ENCODE measurements at regions not wholly inside any gene's neighbourhood (a gene's known extent, or its start where the extent isn't known, plus 50 kb on each side); places are given as distances from the start of the nearest gene placed in this dataset.

DNA sequence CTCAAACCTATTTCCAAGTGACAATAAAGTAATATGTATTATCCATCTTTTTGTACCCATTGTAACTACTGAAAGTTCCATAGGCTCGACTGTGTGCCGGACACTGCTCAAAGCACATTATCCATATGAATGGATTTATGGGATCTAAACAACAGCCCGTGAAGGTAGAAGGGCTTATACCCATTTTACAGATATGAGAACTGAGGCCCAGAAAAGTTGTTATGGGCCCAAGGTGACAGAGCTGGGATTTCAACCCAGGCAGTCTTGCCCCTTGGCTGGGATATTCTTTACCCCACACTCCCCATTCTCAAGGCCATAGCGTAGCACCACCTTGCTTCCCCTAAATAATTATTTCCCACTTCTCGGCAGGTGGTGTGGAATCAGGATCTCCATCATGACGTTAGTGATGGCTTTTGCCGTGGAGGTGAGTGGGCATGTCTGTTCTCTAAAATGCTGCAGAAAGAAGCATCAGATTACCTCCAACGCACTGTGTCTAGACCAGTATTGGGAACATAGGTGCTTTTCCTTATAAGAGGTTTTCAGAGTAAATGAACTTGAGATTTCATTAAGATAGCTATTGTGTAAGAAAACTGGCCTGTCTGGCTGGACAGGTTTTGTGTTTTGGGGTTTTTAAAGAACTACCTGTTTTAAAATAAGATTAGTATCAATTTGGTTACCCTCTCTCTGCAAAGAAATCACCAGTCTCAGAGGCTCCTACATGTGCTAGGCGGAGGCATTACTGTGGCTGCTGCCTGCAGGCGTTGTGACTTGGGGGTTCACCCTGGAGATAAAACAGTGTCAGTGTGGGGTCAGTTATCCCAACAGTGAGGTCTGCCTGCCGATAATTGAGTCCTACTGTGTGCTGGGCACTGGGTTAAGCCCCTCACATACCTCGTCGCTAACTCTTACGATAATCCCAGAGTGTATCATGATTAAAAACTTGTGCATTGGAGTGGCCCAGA, 85.1 kb upstream of the SDK1 start:
- no peaks in the 10 kb centered on the region for H3K36me3 ChIP-seq
- no peaks in the 10 kb centered on the region for H3K27me3 ChIP-seq
- H3K4me3 ChIP-seq = no peak overlapping the region
- H3K9me3 ChIP-seq (replicated peaks in 1 of 11) = no peaks in the 10 kb centered on the region
- no peaks in the 10 kb centered on the region for H4K20me1 ChIP-seq
- H3K9ac ChIP-seq = no peak overlapping the region
- H3K27ac ChIP-seq = no peak overlapping the region
- TF ChIP-seq Cebpa-rat (IDR thresholded peaks at IDR 0.05) = no peak
- peaks cover 10 to 20% (median 16%) of the 10 kb centered on the region in 10 experiments for H3K4me1 ChIP-seq
- H3K4me2 ChIP-seq = no peak overlapping the region

DNA sequence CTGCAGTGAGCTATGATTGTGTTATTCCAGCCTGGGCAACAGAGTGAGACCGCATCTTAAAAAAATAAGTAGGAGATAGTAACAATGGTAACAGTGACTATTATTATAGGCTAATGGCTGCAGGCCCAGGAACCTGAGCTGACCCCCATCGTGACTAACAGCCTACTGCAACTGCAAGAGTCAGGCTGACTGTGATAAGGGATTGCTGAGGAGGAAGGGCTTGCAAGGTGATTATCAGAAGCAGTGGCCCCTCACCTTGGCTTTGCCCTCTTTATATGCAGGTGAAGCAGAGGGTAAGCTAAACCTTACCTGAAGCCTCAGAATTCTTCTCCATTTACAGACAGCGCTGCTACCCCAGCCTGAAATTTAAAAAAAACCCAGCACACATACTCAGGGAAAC, 83.9 kb upstream of the SDK1 start:
- no peaks in the 10 kb centered on the region for H4K20me1 ChIP-seq
- no peak overlapping the region for H3K9ac ChIP-seq
- no peak overlapping the region for H3K27ac ChIP-seq
- peaks cover 10 to 20% (median 16%) of the 10 kb centered on the region in 10 experiments for H3K4me1 ChIP-seq
- no peak overlapping the region for H3K4me3 ChIP-seq
- no peak for TF ChIP-seq Cebpa-rat (IDR thresholded peaks at IDR 0.05)
- no peak overlapping the region for H3K4me2 ChIP-seq
- H3K9me3 ChIP-seq (replicated peaks in 1 of 11) = no peaks in the 10 kb centered on the region
- H3K27me3 ChIP-seq = no peaks in the 10 kb centered on the region
- no peaks in the 10 kb centered on the region for H3K36me3 ChIP-seq

DNA sequence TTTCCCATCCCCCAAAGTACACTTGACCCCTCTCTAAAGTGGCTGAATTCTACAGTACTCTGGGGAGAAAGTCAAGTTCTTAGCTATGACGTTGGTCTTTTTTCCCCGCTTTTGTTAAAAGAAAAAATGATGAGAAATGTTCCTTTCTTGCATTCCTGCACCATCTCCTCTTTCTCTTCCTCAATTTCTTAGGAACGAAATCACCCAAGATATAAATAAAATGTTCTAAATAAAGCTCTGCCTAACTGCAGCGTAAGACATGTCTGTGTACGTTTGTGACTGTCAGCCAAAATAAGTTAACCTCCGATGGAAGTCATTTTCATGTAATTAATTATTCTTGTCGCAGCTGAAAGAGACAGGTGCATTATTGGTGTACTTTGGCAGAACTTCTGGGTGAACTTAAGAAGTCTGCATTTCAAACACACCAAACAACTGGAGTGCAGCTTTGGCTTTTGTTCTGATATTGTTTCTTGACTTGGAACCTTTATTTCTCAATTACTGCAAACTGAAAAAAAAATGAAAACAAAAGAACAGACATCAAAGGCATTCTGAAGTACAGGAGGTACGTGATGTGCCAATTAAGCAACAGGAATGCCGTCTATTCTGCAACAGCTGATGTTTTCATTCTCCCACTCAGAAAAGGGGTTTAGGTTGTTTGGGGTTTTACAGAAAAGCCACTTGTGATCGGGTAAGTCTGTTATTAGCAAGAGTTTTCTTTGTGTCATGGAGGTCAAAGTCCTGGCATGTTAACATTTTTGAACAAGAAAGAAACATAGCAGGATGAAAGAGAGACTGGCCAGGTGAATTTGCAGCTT, 82.4 kb upstream of the SDK1 start:
- peaks cover 10 to 21% (median 16%) of the 10 kb centered on the region in 10 experiments for H3K4me1 ChIP-seq
- H4K20me1 ChIP-seq = no peaks in the 10 kb centered on the region
- H3K27ac ChIP-seq = no peak overlapping the region; a peak in 1 of 22 replicates
- no peak for TF ChIP-seq Cebpa-rat (IDR thresholded peaks at IDR 0.05)
- H3K9ac ChIP-seq = peak overlapping the region in 1 of 11 experiments; percentile 50; a peak in 1 of 22 replicates
- no peaks in the 10 kb centered on the region for H3K9me3 ChIP-seq (replicated peaks in 1 of 11)
- no peaks in the 10 kb centered on the region for H3K27me3 ChIP-seq
- no peak overlapping the region for H3K4me3 ChIP-seq
- no peaks in the 10 kb centered on the region for H3K36me3 ChIP-seq
- peak overlapping the region; percentile 18 to 79 (median 52) for H3K4me2 ChIP-seq

DNA sequence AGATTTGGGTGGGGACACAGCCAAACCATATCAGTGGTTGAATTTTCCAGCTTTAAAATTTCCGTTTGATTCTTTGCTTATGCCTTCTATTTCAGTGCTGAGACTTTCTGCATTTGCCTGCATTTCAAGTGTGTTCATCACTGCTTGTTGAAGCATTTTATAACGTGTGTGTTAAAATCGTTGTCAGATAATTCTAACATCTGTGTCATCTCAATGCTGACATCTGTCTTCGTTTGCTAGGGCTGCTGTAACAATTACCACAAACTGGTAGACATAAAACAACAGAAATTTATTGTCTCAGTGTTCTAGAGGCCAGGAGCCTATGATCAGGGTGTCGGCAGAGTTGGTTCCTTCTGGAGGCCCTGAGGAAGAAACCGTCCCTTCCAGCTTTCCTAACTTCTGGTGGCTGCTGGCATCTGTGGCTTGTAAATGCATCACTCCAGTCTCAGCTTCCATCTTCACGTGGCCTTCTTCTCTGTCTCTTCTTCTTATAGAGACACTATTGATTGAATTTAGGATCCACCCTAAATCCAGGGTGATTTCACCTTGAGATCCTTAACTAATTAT, 71.1 kb upstream of the SDK1 start:
- Histone ChIP-seq H3K4me2 (no peak overlapping the region), H3K27ac (no peak overlapping the region), H3K4me1 (peaks cover 7 to 20% (median 13%) of the 10 kb centered on the region in 10 experiments), H4K20me1 (no peaks in the 10 kb centered on the region), H3K27me3 (no peaks in the 10 kb centered on the region), H3K4me3 (no peak overlapping the region), H3K9ac (no peak overlapping the region), H3K9me3 (replicated peaks in 1 of 11) (peaks cover 4 to 23% (median 14%) of the 10 kb centered on the region in 11 experiments; a peak in 17 of 22 replicates), H3K36me3 (no peaks in the 10 kb centered on the region)
- no peak for TF ChIP-seq Cebpa-rat (IDR thresholded peaks at IDR 0.05)

DNA sequence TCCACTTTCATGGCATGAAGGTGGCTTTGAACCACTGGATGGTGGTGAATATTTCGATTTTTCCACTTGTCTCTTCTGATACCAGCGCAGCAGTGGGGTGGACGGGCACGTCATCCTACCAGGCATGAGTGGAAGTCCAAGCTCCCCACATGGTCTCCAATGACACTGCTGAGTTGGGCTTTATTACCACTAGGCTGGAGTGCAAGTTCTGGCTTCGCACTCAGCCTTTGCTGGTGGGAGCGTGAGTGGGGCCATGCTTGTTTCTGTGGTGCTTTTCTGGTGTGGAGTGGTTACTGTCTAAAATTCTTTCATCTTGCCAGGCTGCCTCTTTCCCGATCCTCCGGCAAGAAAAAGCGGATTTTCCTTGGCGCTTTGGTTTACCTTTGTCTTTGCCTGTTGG, 70.1 kb upstream of the SDK1 start:
- Histone ChIP-seq H3K9ac (no peak overlapping the region), H3K4me1 (peaks cover 7 to 20% (median 13%) of the 10 kb centered on the region in 10 experiments), H3K36me3 (no peaks in the 10 kb centered on the region), H3K4me2 (no peak overlapping the region), H3K4me3 (no peak overlapping the region), H4K20me1 (no peaks in the 10 kb centered on the region), H3K27me3 (no peaks in the 10 kb centered on the region), H3K9me3 (replicated peaks in 1 of 11) (peaks cover 12 to 32% (median 23%) of the 10 kb centered on the region in 11 experiments), H3K27ac (no peak overlapping the region)
- no peak for TF ChIP-seq Cebpa-rat (IDR thresholded peaks at IDR 0.05)

DNA sequence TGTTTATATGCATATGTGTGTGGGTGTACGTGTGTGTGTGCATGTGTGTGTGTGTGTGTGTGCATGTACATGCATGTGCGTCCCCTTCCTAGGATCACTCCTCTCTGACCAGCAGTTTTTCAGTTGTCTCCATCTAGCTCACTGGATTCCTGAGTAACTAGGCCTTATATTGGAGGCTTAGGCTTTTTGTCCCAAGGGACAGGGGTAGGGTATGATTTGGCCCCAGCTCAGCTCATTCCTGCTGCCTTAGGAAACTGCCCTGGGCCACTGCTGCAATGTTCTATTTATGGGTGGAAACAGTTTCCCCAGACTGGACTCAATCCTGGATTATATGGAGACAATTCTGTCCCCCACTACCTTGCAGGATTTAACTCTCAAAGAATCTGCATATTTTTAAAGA, 68.8 kb upstream of the SDK1 start:
- no peaks in the 10 kb centered on the region for H3K36me3 ChIP-seq
- H3K9ac ChIP-seq = no peak overlapping the region
- no peak for TF ChIP-seq Cebpa-rat (IDR thresholded peaks at IDR 0.05)
- H3K4me3 ChIP-seq = no peak overlapping the region
- no peaks in the 10 kb centered on the region for H4K20me1 ChIP-seq
- peaks cover 7 to 18% (median 13%) of the 10 kb centered on the region in 10 experiments for H3K4me1 ChIP-seq
- H3K27me3 ChIP-seq = no peaks in the 10 kb centered on the region
- H3K4me2 ChIP-seq = no peak overlapping the region
- no peak overlapping the region for H3K27ac ChIP-seq
- peaks cover 22 to 44% (median 36%) of the 10 kb centered on the region in 11 experiments for H3K9me3 ChIP-seq (replicated peaks in 1 of 11)

DNA sequence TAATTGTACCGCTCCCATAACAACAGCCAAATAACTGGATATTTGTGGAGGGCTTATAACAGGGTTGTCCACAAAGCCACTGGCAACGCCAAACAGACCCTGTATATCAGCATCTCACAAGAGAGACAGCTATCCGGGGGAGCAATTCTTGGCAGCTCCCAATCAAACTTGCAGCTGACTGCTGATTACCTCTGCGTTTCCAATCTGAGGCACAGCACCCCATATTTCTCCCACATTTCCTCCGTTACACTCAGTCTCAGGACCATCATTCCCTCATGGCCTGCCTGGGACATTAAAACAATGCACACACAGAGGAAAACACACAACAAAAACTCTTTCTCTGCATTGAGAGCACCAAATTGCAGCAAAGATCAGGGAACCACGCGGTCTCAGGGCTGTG, 67.8 kb upstream of the SDK1 start:
- Histone ChIP-seq H3K36me3 (no peaks in the 10 kb centered on the region), H3K4me1 (peaks cover 0 to 7% (median 3%) of the 10 kb centered on the region in 10 experiments; a peak in 15 of 20 replicates), H3K4me3 (no peak overlapping the region), H3K27ac (no peak overlapping the region), H3K9me3 (replicated peaks in 1 of 11) (peaks cover 22 to 47% (median 37%) of the 10 kb centered on the region in 11 experiments), H4K20me1 (no peaks in the 10 kb centered on the region), H3K4me2 (no peak overlapping the region), H3K9ac (no peak overlapping the region), H3K27me3 (no peaks in the 10 kb centered on the region)
- no peak for TF ChIP-seq Cebpa-rat (IDR thresholded peaks at IDR 0.05)

DNA sequence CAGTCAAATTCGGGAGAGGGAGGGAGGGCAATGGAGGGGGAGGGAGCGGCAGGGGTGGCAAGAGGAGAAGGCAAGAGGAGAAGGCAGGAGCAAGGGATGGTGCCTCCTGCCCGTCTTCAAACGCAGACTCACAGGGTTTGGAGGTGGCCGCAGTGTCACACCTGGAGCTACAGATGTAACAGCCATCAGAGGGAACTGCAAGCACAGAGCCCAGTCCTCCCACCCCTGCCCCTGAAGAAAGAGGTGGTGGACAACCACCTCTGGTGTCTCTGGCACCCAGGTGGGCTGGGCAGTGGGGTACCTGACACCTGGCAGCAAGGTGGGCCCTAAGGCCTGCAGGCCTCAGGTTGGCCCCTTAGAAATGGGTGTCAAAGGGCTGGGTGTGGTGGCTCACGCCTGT, 67.0 kb upstream of the SDK1 start:
- no peak overlapping the region for H3K9ac ChIP-seq
- peaks cover 22 to 48% (median 37%) of the 10 kb centered on the region in 11 experiments for H3K9me3 ChIP-seq (replicated peaks in 1 of 11)
- H3K4me2 ChIP-seq = no peak overlapping the region
- H3K27me3 ChIP-seq = no peaks in the 10 kb centered on the region
- no peaks in the 10 kb centered on the region for H3K36me3 ChIP-seq
- no peak overlapping the region for H3K4me3 ChIP-seq
- TF ChIP-seq Cebpa-rat (IDR thresholded peaks at IDR 0.05) = no peak
- H3K4me1 ChIP-seq = no peaks in the 10 kb centered on the region; a peak in 1 of 20 replicates
- no peak overlapping the region for H3K27ac ChIP-seq
- no peaks in the 10 kb centered on the region for H4K20me1 ChIP-seq

DNA sequence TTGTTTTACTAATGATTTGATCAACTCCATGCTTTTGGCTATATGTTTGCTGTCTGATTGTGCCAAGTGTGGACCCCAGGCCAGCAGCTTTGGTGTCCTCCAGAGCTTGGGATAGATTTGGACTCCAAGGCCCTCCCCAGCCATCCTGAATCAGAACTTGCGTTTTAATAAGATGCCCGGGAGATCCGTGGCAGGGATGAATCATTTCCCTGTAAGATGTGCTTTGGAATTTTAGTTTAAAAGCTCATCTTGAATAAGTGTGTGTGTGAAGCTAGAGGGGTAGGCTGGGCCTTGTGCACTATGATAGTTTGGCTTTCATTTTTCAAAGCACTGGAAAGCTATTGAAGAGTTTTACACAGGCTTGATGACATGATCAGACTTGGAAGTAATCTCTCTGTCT, 66.2 kb upstream of the SDK1 start:
- Histone ChIP-seq H3K9ac (no peak overlapping the region), H3K4me1 (no peaks in the 10 kb centered on the region), H3K36me3 (no peaks in the 10 kb centered on the region), H3K27ac (no peak overlapping the region), H3K4me2 (no peak overlapping the region), H4K20me1 (no peaks in the 10 kb centered on the region), H3K9me3 (replicated peaks in 1 of 11) (peaks cover 22 to 47% (median 31%) of the 10 kb centered on the region in 11 experiments), H3K4me3 (no peak overlapping the region), H3K27me3 (no peaks in the 10 kb centered on the region)
- no peak for TF ChIP-seq Cebpa-rat (IDR thresholded peaks at IDR 0.05)
